DND-41 (cell line): ENCODE measurements at regions not wholly inside any gene's neighbourhood (a gene's known extent, or its start where the extent isn't known, plus 50 kb on each side); places are given as distances from the start of the nearest gene placed in this dataset.

ENCODE experiments used
- ATAC-seq: fragments of 200-7000 bp; cut with Tn5 transposase; 3 replicates; pipeline ENCODE4 v1.9.1; 2021; ENCODE audit warnings: low read depth; ENCODE audit not compliant: insufficient read depth
- DNase-seq: peaks from one replicate; pipeline ENCODE4 v3.0.0-alpha.2; 2020
- H2AFZ ChIP-seq: 2 replicates; pipeline ENCODE4 v1.6.0; 2012; ENCODE audit warnings: low read depth, low read length
- H3K27ac ChIP-seq: 2 replicates; pipeline ENCODE4 v1.5.1; 2012; ENCODE audit warnings: low read length, inconsistent platforms
- H3K27me3 ChIP-seq: fragments of 200-600 bp; sonication (generic); 2 replicates; pipeline ENCODE4 v1.6.0; 2012; ENCODE audit warnings: low read length, mild to moderate bottlenecking, inconsistent platforms; ENCODE audit not compliant: insufficient read depth, poor library complexity
- H3K36me3 ChIP-seq: 2 replicates; pipeline ENCODE4 v1.5.1; 2012; ENCODE audit warnings: low read length, inconsistent platforms; ENCODE audit not compliant: insufficient read depth
- H3K4me1 ChIP-seq: 2 replicates; pipeline ENCODE4 v1.5.1; 2012; ENCODE audit warnings: mild to moderate bottlenecking, low read length; ENCODE audit not compliant: insufficient read depth
- H3K4me2 ChIP-seq: 2 replicates; pipeline ENCODE4 v1.6.0; 2012; ENCODE audit warnings: mild to moderate bottlenecking, moderate library complexity, low read length, inconsistent platforms; ENCODE audit not compliant: insufficient read depth
- H3K4me3 ChIP-seq, 2 experiments: fragments of 200-600 bp in 1 of 2; shearing (Covaris generic) in 1 of 2; 2 replicates each; pipeline ENCODE4 v1.5.1; 2012 to 2016; ENCODE audit warnings: inconsistent platforms in 2 of 2, low read length in 2 of 2, mild to moderate bottlenecking in 2 of 2, low read depth in 1 of 2, moderate library complexity in 1 of 2
- H3K79me2 ChIP-seq: 2 replicates; pipeline ENCODE4 v1.6.0; 2012; ENCODE audit warnings: low read length, inconsistent platforms; ENCODE audit not compliant: insufficient read depth
- H3K9ac ChIP-seq: 2 replicates; pipeline ENCODE4 v1.6.0; 2012; ENCODE audit warnings: low read depth, mild to moderate bottlenecking, inconsistent platforms, low read length, moderate library complexity
- H3K9me3 ChIP-seq: 2 replicates; pipeline ENCODE4 v1.5.1; 2012; ENCODE audit warnings: low read length, moderate library complexity, mild to moderate bottlenecking, inconsistent platforms; ENCODE audit not compliant: insufficient read depth, severe bottlenecking
- H4K20me1 ChIP-seq: 2 replicates; pipeline ENCODE4 v1.6.0; 2012; ENCODE audit warnings: low read length; ENCODE audit not compliant: insufficient read depth
- CTCF ChIP-seq: IDR thresholded peaks from 2 replicates; pipeline ENCODE4 v1.5.1; 2012; ENCODE audit warnings: borderline replicate concordance, low read length, moderate library complexity, mild to moderate bottlenecking; ENCODE audit not compliant: poor library complexity, severe bottlenecking; ENCODE audit errors: extremely low read depth
- EZH2 ChIP-seq: IDR thresholded peaks from 3 replicates; pipeline ENCODE4 v1.6.1; 2012; ENCODE audit warnings: borderline replicate concordance, low read depth, mild to moderate bottlenecking, moderate library complexity, low read length, inconsistent platforms; ENCODE audit not compliant: severe bottlenecking

GRCh38 chr12:125220404-125221273 lies 155.4 kb downstream of the AACS start:
- DNase-seq (no peak), ATAC-seq (no peak)
- no peaks in the 10 kb centered on the region for H3K4me1 ChIP-seq
- H3K9ac ChIP-seq = no peak overlapping the region
- no peaks in the 10 kb centered on the region for H3K36me3 ChIP-seq
- H3K4me3 ChIP-seq = no peak overlapping the region
- H3K4me2 ChIP-seq = no peak overlapping the region
- no peaks in the 10 kb centered on the region for H3K27me3 ChIP-seq
- H3K9me3 ChIP-seq = no peaks in the 10 kb centered on the region
- no peak overlapping the region for H2AFZ ChIP-seq
- no peaks in the 10 kb centered on the region for H3K79me2 ChIP-seq
- TF ChIP-seq EZH2 = no peak
- no peak for TF ChIP-seq CTCF
- no peaks in the 10 kb centered on the region for H4K20me1 ChIP-seq
- no peak overlapping the region for H3K27ac ChIP-seq

DNA sequence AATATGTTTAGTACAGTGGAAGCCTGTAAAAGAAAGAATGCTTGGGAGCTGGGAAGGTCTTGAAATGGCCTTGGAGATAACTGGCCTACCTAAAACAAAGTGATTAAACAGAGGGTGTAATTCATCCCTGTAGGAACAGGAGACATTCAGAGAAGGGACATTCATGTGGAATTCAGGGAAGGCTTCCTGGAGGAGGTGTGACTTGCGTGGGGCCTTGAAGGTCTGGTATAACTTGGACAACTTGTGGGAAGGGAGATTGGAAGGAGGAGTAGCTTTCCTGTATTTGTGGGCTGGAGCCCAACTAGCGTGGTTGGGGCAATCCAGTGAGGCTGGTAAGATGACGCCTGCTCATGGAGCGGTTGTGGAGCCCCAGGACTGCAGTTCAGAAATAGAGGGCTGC lies 156.4 kb downstream of the AACS start:
- Histone ChIP-seq H3K27me3 (no peaks in the 10 kb centered on the region), H4K20me1 (no peaks in the 10 kb centered on the region), H3K9me3 (no peaks in the 10 kb centered on the region), H3K79me2 (no peaks in the 10 kb centered on the region), H3K36me3 (no peaks in the 10 kb centered on the region), H3K4me1 (no peaks in the 10 kb centered on the region), H2AFZ (no peak overlapping the region), H3K9ac (no peak overlapping the region), H3K4me3 (no peak overlapping the region), H3K27ac (no peak overlapping the region), H3K4me2 (no peak overlapping the region)
- ATAC-seq (no peak), DNase-seq (no peak)
- TF ChIP-seq CTCF = no peak
- no peak for TF ChIP-seq EZH2

- no peaks in the 10 kb centered on the region for H3K79me2 ChIP-seq
- no peaks in the 10 kb centered on the region for H3K36me3 ChIP-seq
- no peak overlapping the region for H3K4me3 ChIP-seq
- no peak for TF ChIP-seq CTCF
- no peak for TF ChIP-seq EZH2
- no peak overlapping the region for H3K27ac ChIP-seq
- H3K4me2 ChIP-seq = no peak overlapping the region
- no peak overlapping the region for H2AFZ ChIP-seq
- H3K4me1 ChIP-seq = no peaks in the 10 kb centered on the region
- no peak overlapping the region for H3K9ac ChIP-seq
- no peaks in the 10 kb centered on the region for H4K20me1 ChIP-seq
- DNase-seq (no peak), ATAC-seq (no peak)
- no peaks in the 10 kb centered on the region for H3K9me3 ChIP-seq
- no peaks in the 10 kb centered on the region for H3K27me3 ChIP-seq
These were observed 157.6 kb downstream of the AACS start for GRCh38 chr12:125222876-125223275.

DNA sequence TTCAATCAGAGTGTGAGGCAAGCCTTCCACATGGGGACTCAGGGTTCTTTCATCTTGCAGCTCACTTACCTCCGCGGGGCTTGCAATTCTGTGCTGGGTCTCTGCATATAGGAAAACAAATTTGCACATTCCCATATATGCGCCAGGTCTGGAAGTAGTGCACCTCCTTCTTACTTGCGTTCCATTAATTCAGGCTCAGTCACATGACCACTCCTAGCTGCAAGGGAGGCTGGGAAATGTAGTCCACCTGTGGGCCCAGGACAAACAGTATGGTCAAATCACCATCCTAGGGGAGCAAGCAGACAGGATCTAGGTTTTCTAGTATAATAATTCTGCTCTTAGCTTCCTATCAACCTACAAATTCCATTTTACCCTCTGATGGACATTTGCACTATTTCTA lies 160.4 kb downstream of the AACS start:
- no peak overlapping the region for H3K9ac ChIP-seq
- TF ChIP-seq CTCF = no peak
- TF ChIP-seq EZH2 = no peak
- H3K4me2 ChIP-seq = no peak overlapping the region
- no peaks in the 10 kb centered on the region for H3K36me3 ChIP-seq
- no peaks in the 10 kb centered on the region for H3K4me1 ChIP-seq
- H3K27ac ChIP-seq = no peak overlapping the region
- no peaks in the 10 kb centered on the region for H3K27me3 ChIP-seq
- ATAC-seq = no peak
- no peak for DNase-seq
- H4K20me1 ChIP-seq = no peaks in the 10 kb centered on the region
- H3K9me3 ChIP-seq = no peaks in the 10 kb centered on the region
- H2AFZ ChIP-seq = no peak overlapping the region
- H3K4me3 ChIP-seq = no peak overlapping the region
- H3K79me2 ChIP-seq = no peaks in the 10 kb centered on the region
